Stimulated activated CD8-positive, alpha-beta memory T cell treated with anti-CD3 and anti-CD28 coated beads, Interleukin-2, amount 100 ng/mL, for 48 hours (primary cell): ENCODE measurements at regions not wholly inside any gene's neighbourhood (a gene's known extent, or its start where the extent isn't known, plus 50 kb on each side); places are given as distances from the start of the nearest gene placed in this dataset.

ENCODE experiments used
- DNase-seq, 2 donors: peaks; one replicate each; pipeline ENCODE4 v3.0.0-alpha.2; 2020; ENCODE audit warnings: low read depth in 2 of 2

DNA sequence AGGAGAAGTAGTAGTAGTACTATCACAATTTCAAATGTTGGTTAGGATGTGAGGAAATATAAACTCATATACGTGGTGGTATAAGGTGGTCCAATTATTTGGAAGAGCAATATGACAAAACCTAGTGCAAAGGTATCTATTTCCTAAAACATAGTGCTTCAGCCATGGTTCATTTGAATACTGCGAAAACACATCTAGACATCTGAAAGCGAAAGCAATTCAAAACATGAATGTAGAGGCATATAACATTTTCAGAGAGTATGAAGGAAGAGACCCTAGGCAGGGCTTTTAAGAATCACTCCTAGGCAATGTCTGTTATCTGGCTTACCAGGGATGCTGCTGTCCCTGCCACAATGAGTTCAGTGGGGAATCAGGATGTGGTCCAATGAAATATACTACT, 1085.8 kb downstream of the TDRD15 start:
- DNase-seq, result no peak

DNA sequence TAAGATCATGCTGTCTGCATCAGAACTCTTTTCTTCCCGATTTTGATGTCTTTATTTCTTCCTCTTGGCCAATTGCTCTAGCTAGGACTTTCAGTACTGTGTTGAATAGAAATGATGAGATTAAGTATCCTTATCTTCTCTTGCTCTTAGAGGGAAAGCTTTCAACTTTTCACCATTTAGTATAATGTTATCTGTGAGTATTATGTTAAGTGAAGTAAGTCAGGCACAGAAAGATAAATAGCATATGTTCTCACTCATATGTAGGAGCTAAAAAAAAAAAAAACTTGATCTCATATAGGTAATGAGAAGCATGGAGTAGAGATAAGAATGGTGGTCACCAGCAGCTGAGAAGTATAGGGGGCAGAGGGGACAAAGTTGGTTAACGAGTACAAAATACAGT, 1089.5 kb downstream of the TDRD15 start:
- no peak for DNase-seq

- no peak for DNase-seq
Observed at GRCh38 chr2:22215517-22215916, 1091.7 kb downstream of the TDRD15 start.

GRCh38 chr2:22217881-22218280, 1094.1 kb downstream of the TDRD15 start:
- no peak for DNase-seq

- no peak for DNase-seq
Observed at GRCh38 chr2:22221006-22221405, 1097.2 kb downstream of the TDRD15 start.

DNA sequence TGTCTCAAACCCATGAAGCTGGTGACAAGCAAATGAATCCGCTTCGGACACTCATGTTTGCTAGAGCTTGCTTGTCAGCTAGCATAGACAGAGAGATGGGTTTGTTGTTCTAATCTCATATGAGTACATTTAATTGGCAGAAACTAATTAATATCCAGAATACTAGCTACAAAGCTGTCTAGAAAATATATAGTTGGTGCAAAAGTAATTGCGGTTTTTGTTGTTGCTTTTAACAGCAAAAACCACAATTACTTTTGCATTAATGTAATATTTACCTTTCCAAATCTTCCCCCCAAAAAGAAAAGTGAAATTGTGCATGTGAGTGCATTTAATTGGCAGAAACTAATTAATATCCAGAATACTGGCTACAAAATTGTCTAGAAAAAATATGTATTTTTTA, 1115.2 kb downstream of the TDRD15 start:
- no peak for DNase-seq

DNA sequence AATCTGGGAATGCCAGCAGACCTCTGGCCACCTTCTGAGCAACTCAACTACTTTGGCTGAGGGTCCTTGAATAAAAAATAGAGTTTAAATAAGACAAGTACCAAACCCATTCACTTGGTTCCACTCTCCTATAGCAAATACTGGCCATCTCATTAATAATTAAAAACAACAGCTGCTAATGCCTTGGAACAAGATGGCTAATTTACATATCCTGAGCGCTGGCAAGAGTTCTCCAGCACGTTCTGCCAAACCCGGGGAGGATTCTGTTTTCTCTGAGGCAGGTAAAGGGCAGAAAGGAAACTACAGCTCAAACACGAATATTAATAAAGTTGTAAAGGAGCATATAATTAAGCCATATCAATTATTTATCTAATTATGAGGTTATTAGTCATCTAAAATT, 1123.7 kb downstream of the TDRD15 start:
- DNase-seq, result no peak

- no peak for DNase-seq
Observed at GRCh38 chr2:22248851-22249250, 1125.1 kb downstream of the TDRD15 start.

GRCh38 chr2:22253171-22253570, 1129.4 kb downstream of the TDRD15 start:
- no peak for DNase-seq

DNA sequence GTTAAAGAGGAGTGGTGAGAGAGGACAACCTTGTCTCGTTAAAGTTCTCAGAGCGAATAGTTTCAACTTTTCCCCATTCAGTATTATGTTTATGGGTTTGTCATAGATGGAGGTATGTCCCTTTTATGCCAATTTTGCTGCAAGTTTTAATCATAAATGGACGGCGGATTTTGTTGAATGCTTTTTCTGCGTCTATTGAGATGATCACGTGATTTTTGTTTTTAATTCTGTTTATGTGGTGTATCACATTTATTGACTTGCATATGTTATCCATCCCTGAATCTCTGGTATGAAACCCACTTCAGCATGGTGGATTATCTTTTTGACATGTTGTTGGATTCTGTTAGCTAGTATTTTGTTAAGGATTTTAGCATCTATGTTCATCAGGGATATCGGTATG, 1123.8 kb upstream of the KLHL29 start:
- no peak for DNase-seq

GRCh38 chr2:22270341-22270740, 1114.6 kb upstream of the KLHL29 start:
- no peak for DNase-seq

DNA sequence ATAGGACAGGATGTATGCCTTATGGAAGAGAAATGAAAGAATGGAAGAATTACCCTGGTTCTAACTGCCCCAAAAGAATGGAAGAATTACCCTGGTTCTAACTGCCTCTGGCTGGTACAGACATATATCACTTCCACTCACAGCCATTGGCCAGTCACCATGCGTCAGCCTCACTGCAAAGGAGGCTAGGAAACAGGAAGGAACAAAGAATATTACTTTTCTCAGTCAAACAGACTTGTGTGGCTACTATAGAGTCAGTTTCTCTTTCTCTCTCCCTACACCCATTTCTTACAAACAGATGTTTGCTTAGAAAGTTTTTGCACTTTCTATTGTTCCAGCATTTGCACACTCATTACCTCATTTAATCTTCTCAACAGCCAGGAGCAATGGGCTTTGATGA, 1111.1 kb upstream of the KLHL29 start:
- no peak for DNase-seq

GRCh38 chr2:22274661-22275060, 1110.3 kb upstream of the KLHL29 start:
- DNase-seq, result no peak

DNA sequence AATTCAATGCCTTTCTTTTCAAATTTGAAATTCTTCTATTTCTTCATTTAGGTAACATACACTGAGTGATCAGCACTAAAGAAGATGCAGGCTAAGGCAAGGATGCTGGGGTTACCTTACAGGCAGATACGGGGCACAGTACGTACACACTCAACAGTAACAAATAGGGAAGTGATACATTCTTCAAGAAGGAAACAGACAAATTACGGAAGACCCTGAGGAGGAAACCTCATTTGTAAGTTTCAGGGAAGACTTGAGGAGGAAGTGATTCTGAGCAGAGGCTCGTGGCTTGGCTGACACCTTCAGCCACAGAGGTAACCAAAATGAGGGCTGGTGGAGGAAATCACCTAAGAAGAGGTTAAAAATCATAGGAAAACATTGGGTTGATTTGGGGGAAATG, 1108.3 kb upstream of the KLHL29 start:
- no peak for DNase-seq

- no peak for DNase-seq
Observed at GRCh38 chr2:22279541-22279940, 1105.4 kb upstream of the KLHL29 start.

- no peak for DNase-seq
Observed at GRCh38 chr2:22281033-22281432, 1103.9 kb upstream of the KLHL29 start.

GRCh38 chr2:22282220-22282619, 1102.8 kb upstream of the KLHL29 start:
- DNase-seq, result no peak

DNA sequence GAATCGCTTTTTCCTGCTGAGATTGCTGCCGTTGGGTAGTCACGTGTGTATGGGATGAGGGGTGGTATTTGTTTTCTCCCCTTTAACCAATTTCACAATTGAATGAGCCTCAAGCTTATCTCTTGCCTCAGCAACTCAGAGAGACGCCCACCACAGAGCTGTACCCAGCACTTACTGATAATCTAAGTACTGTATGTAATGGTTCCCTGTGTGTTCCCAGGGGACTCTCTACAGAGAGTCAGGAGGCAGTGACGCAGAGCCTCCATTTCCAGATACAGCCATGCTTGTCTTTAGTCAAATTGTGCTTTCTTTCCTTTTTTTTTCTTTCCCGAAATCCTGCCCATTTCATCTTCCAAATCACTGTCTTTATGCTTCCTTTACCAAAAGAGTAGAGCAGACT, 1102.1 kb upstream of the KLHL29 start:
- no peak for DNase-seq

DNA sequence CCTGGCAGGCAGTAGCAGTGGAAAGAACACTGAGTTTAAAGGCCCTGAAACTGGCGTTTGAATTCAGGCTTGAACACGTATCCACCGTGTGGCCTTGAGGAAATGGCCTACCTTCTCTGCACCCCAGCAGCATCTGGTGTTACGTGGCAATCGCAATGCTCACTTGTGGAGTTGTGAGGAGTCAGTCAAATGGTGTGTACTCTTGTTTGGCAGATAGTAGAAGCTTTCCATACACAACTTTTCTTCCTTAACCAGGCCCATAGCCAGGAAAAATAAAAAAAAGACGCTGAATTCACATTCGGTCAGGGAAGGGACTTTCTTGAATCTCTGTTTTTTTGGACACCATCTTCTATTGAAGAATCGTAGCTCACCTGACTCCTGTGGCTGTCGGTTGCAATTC, 1101.5 kb upstream of the KLHL29 start:
- no peak for DNase-seq

- no peak for DNase-seq
Observed at GRCh38 chr2:22290302-22290701, 1094.7 kb upstream of the KLHL29 start.

GRCh38 chr2:22290909-22291473, 1094.0 kb upstream of the KLHL29 start:
- DNase-seq, result no peak

DNA sequence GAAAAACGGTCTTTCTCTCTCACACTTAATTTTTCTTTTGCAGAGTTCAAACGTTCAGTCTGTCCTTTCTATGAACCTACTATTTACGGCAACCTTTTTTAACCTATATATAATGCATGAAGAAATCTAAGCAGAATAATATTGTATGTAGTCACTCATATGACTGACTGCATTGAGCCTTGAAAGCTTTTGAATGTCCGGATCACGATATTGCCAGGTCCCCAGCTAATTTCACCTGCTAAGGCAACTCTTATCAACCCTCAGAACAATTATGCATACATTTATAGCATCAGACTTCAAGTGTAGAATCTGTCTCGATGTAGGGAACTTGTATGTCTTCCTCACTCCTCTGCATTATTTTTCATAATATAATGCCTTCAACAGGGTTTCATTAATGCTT, 1083.8 kb upstream of the KLHL29 start:
- DNase-seq, result no peak

DNA sequence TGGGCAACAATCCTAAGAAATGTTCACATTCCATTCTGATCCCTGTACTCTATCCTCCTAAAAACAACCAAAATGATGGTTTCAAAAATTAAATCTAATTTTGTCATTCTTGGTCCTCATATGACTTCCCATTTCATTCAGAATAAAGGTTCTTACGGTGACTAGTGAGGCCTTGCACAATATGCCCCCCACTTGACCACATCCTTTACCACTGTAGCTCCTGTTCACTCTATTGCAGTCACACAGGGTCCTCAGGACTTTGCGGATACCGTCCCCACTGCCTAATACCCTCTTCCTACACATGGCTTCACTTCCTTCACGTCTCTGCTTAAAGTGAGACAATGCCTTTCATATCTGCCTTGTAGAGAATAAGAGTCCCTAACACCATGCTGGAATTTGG, 1058.7 kb upstream of the KLHL29 start:
- no peak for DNase-seq
